ENCODE measurements at regions not wholly inside any gene's neighbourhood (a gene's known extent, or its start where the extent isn't known, plus 50 kb on each side); places are given as distances from the start of the nearest gene placed in this dataset.

DNA sequence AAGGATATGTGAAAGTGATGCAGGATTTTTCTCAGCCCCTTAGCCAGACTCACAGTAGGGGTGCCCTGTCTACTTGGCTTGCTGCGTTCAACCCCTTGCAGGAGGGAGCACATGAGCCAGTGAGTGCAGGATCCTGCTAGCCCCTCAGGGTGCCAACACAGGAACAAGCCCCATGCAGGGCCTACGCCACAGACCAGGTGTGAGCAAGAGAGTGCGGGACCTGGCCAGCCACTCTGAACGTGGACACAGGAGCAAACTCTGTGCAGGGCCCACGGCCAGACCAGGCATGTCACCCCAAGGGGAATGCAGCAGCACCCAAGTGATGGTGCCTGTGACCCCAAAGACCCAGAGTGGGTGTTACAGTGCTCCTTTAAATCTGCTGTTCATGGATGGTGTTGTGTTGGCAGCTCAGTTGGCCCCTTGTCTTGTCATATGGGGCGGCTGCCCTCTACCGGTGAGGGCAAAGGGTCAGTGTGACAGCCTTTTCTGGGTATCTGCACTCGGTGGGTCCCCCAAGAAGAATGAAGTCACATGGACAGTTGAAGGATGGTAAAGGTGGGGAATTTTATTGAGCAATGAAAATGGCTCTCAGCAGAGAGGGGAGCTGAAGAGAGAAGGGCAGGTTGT is 188.4 kb upstream of the MAOA start:
- H3K9ac ChIP-seq (ENCODE audit: low read depth, low read length) = no peak overlapping the region
- no peaks in the 10 kb centered on the region for H3K79me2 ChIP-seq (ENCODE audit: insufficient read depth, low read length)
- ATAC-seq (ENCODE audit: insufficient read depth, low read depth) = no peak
- H3K36me3 ChIP-seq (ENCODE audit: insufficient read depth, low read length) = no peaks in the 10 kb centered on the region
- TF ChIP-seq EZH2 (IDR thresholded peaks at IDR 0.05; ENCODE audit: borderline replicate concordance, low read depth, low read length, severe bottlenecking) = no peak
- no peak for TF ChIP-seq CTCF (IDR thresholded peaks at IDR 0.05; ENCODE audit: borderline replicate concordance, extremely low read depth, low read length, poor library complexity, severe bottlenecking)
- H3K4me3 ChIP-seq (ENCODE audit: low read depth in 1 of 2, low read length in 2 of 2) = no peak overlapping the region
- H3K9me3 ChIP-seq (ENCODE audit: insufficient read depth, low read length, severe bottlenecking) = no peaks in the 10 kb centered on the region
- H2AFZ ChIP-seq (ENCODE audit: low read depth, low read length) = no peak overlapping the region
- H3K4me1 ChIP-seq (ENCODE audit: insufficient read depth, low read length) = no peaks in the 10 kb centered on the region
- no peak overlapping the region for H3K27ac ChIP-seq (ENCODE audit: low read length)
- H3K4me2 ChIP-seq (ENCODE audit: insufficient read depth, low read length) = no peak overlapping the region
- no peaks in the 10 kb centered on the region for H4K20me1 ChIP-seq (ENCODE audit: insufficient read depth, low read length)
- H3K27me3 ChIP-seq (ENCODE audit: insufficient read depth, low read length, poor library complexity) = no peaks in the 10 kb centered on the region
- no peak for DNase-seq

GRCh38 chrX:43469391-43470054 is 186.6 kb upstream of the MAOA start:
- Histone ChIP-seq H3K36me3 (ENCODE audit: insufficient read depth, low read length) (no peaks in the 10 kb centered on the region), H3K9ac (ENCODE audit: low read depth, low read length) (no peak overlapping the region), H3K79me2 (ENCODE audit: insufficient read depth, low read length) (no peaks in the 10 kb centered on the region), H2AFZ (ENCODE audit: low read depth, low read length) (no peak overlapping the region), H3K9me3 (ENCODE audit: insufficient read depth, low read length, severe bottlenecking) (no peaks in the 10 kb centered on the region), H3K4me2 (ENCODE audit: insufficient read depth, low read length) (no peak overlapping the region), H3K4me3 (ENCODE audit: low read depth in 1 of 2, low read length in 2 of 2) (no peak overlapping the region), H4K20me1 (ENCODE audit: insufficient read depth, low read length) (no peaks in the 10 kb centered on the region), H3K4me1 (ENCODE audit: insufficient read depth, low read length) (no peaks in the 10 kb centered on the region), H3K27me3 (ENCODE audit: insufficient read depth, low read length, poor library complexity) (no peaks in the 10 kb centered on the region), H3K27ac (ENCODE audit: low read length) (no peak overlapping the region)
- TF ChIP-seq EZH2 (IDR thresholded peaks at IDR 0.05; ENCODE audit: borderline replicate concordance, low read depth, low read length, severe bottlenecking) (no peak), CTCF (IDR thresholded peaks at IDR 0.05; ENCODE audit: borderline replicate concordance, extremely low read depth, low read length, poor library complexity, severe bottlenecking) (no peak)
- no peak for ATAC-seq (ENCODE audit: insufficient read depth, low read depth)
- DNase-seq = no peak

DNA sequence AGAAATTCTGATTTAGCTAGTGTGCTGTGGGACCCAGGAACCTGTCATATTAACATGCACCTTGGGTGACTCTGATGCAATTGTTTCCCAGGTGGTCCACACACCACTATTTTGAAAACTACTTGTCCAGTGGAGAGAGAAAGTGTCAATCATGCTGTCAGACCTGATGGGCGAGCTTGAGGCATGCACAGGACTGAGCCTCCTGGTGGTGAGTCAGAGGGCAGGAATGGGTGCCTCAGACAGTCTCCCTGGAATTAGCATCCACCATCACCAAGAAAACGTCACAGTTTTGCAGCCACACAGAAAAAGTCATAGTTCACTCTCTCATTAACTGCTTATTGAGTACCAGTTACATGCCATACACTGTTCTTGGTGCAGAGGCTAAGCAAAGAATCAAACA is 181.8 kb upstream of the MAOA start:
- no peak for DNase-seq
- H3K4me2 ChIP-seq (ENCODE audit: insufficient read depth, low read length) = no peak overlapping the region
- no peaks in the 10 kb centered on the region for H3K79me2 ChIP-seq (ENCODE audit: insufficient read depth, low read length)

More for the DNA sequence above, 181.8 kb upstream of the MAOA start:
- no peak for ATAC-seq (ENCODE audit: insufficient read depth, low read depth)
- no peak overlapping the region for H3K9ac ChIP-seq (ENCODE audit: low read depth, low read length)
- no peak overlapping the region for H3K4me3 ChIP-seq (ENCODE audit: low read depth in 1 of 2, low read length in 2 of 2)
- no peak overlapping the region for H2AFZ ChIP-seq (ENCODE audit: low read depth, low read length)
- TF ChIP-seq EZH2 (IDR thresholded peaks at IDR 0.05; ENCODE audit: borderline replicate concordance, low read depth, low read length, severe bottlenecking) = no peak
- no peak for TF ChIP-seq CTCF (IDR thresholded peaks at IDR 0.05; ENCODE audit: borderline replicate concordance, extremely low read depth, low read length, poor library complexity, severe bottlenecking)
- H3K36me3 ChIP-seq (ENCODE audit: insufficient read depth, low read length) = no peaks in the 10 kb centered on the region
- H3K4me1 ChIP-seq (ENCODE audit: insufficient read depth, low read length) = no peaks in the 10 kb centered on the region
- no peak overlapping the region for H3K27ac ChIP-seq (ENCODE audit: low read length)
- no peaks in the 10 kb centered on the region for H3K27me3 ChIP-seq (ENCODE audit: insufficient read depth, low read length, poor library complexity)
- no peaks in the 10 kb centered on the region for H4K20me1 ChIP-seq (ENCODE audit: insufficient read depth, low read length)
- no peaks in the 10 kb centered on the region for H3K9me3 ChIP-seq (ENCODE audit: insufficient read depth, low read length, severe bottlenecking)
